ACC112 (cell line): ENCODE measurements at regions not wholly inside any gene's neighbourhood (a gene's known extent, or its start where the extent isn't known, plus 50 kb on each side); places are given as distances from the start of the nearest gene placed in this dataset.

Experiments
- H2AFZ ChIP-seq: fragments of 200-600 bp; sonication (generic); one replicate; pipeline ENCODE4 v1.6.0; 2017; ENCODE audit warnings: antibody characterized with exemption, low read length; ENCODE audit not compliant: unreplicated experiment
- H3K27ac ChIP-seq: fragments of 200-600 bp; sonication (generic); 2 replicates; pipeline ENCODE4 v1.5.1; 2014; ENCODE audit warnings: low read depth, mild to moderate bottlenecking, antibody characterized with exemption, low read length, moderate library complexity
- H3K27me3 ChIP-seq: fragments of 200-600 bp; sonication (generic); 2 replicates; pipeline ENCODE4 v1.6.1; 2014; ENCODE audit warnings: mild to moderate bottlenecking, antibody characterized with exemption, low read length, moderate library complexity, mixed read lengths; ENCODE audit not compliant: insufficient read depth
- H3K36me3 ChIP-seq: fragments of 200-600 bp; sonication (generic); 2 replicates; pipeline ENCODE4 v1.6.1; 2016; ENCODE audit warnings: mild to moderate bottlenecking, antibody characterized with exemption, low read length, moderate library complexity, mixed read lengths; ENCODE audit not compliant: insufficient read depth
- H3K4me1 ChIP-seq: fragments of 200-600 bp; sonication (generic); one replicate; pipeline ENCODE4 v1.6.1; 2016; ENCODE audit warnings: low read length, mixed read lengths; ENCODE audit not compliant: insufficient read depth, unreplicated experiment, control insufficient read depth
- H3K4me3 ChIP-seq: fragments of 200-600 bp; sonication (generic); 2 replicates; pipeline ENCODE4 v1.5.1; 2014; ENCODE audit warnings: mild to moderate bottlenecking, low read depth, low read length
- H3K79me2 ChIP-seq: fragments of 200-600 bp; sonication (generic); one replicate; pipeline ENCODE4 v1.6.0; 2016; ENCODE audit warnings: low read length; ENCODE audit not compliant: control insufficient read depth, unreplicated experiment, insufficient read depth

- Histone ChIP-seq H3K36me3 (no peaks in the 10 kb centered on the region), H3K27me3 (no peaks in the 10 kb centered on the region), H3K27ac (no peak overlapping the region), H2AFZ (no peak overlapping the region), H3K4me1 (no peaks in the 10 kb centered on the region), H3K4me3 (no peak overlapping the region), H3K79me2 (no peaks in the 10 kb centered on the region)
Measured at GRCh38 chr7:115124409-115124939, 202.6 kb downstream of the MDFIC start.

GRCh38 chr7:115123441-115123840, 201.5 kb downstream of the MDFIC start:
- H3K4me1 ChIP-seq, result no peaks in the 10 kb centered on the region
- H3K27ac ChIP-seq, result no peak overlapping the region
- no peak overlapping the region for H3K4me3 ChIP-seq
- H3K79me2 ChIP-seq, result no peaks in the 10 kb centered on the region
- H3K27me3 ChIP-seq, result no peaks in the 10 kb centered on the region
- no peaks in the 10 kb centered on the region for H3K36me3 ChIP-seq
- H2AFZ ChIP-seq, result no peak overlapping the region

GRCh38 chr7:115122388-115122787, 200.5 kb downstream of the MDFIC start:
- no peaks in the 10 kb centered on the region for H3K4me1 ChIP-seq
- H3K27ac ChIP-seq, result no peak overlapping the region
- H3K4me3 ChIP-seq, result no peak overlapping the region
- no peaks in the 10 kb centered on the region for H3K27me3 ChIP-seq
- no peak overlapping the region for H2AFZ ChIP-seq
- H3K79me2 ChIP-seq, result no peaks in the 10 kb centered on the region
- H3K36me3 ChIP-seq, result no peaks in the 10 kb centered on the region

GRCh38 chr7:115117748-115118147, 195.9 kb downstream of the MDFIC start:
- H3K79me2 ChIP-seq, result no peaks in the 10 kb centered on the region
- no peak overlapping the region for H3K4me3 ChIP-seq
- no peaks in the 10 kb centered on the region for H3K36me3 ChIP-seq
- H3K27ac ChIP-seq, result no peak overlapping the region
- no peaks in the 10 kb centered on the region for H3K4me1 ChIP-seq
- H3K27me3 ChIP-seq, result no peaks in the 10 kb centered on the region
- no peak overlapping the region for H2AFZ ChIP-seq

- Histone ChIP-seq H3K27ac (no peak overlapping the region), H2AFZ (no peak overlapping the region), H3K79me2 (no peaks in the 10 kb centered on the region), H3K4me1 (no peaks in the 10 kb centered on the region), H3K36me3 (no peaks in the 10 kb centered on the region), H3K4me3 (no peak overlapping the region), H3K27me3 (no peaks in the 10 kb centered on the region)
Measured at GRCh38 chr7:115116773-115117715, 195.2 kb downstream of the MDFIC start.

- Histone ChIP-seq H3K27me3 (no peaks in the 10 kb centered on the region), H3K27ac (no peak overlapping the region), H3K79me2 (no peaks in the 10 kb centered on the region), H3K36me3 (no peaks in the 10 kb centered on the region), H3K4me1 (no peaks in the 10 kb centered on the region), H3K4me3 (no peak overlapping the region), H2AFZ (no peak overlapping the region)
Measured at GRCh38 chr7:115113776-115114175, 191.9 kb downstream of the MDFIC start.

- no peak overlapping the region for H3K4me3 ChIP-seq
Measured at GRCh38 chr7:115113131-115113530, 191.2 kb downstream of the MDFIC start.

GRCh38 chr7:115110523-115110922, 188.6 kb downstream of the MDFIC start:
- no peak overlapping the region for H3K4me3 ChIP-seq
- no peak overlapping the region for H3K27ac ChIP-seq
- no peaks in the 10 kb centered on the region for H3K36me3 ChIP-seq
- H3K27me3 ChIP-seq, result no peaks in the 10 kb centered on the region
- no peaks in the 10 kb centered on the region for H3K4me1 ChIP-seq
- no peaks in the 10 kb centered on the region for H3K79me2 ChIP-seq
- no peak overlapping the region for H2AFZ ChIP-seq

More at GRCh38 chr7:115113131-115113530, 191.2 kb downstream of the MDFIC start:
- Histone ChIP-seq H3K27me3 (no peaks in the 10 kb centered on the region), H3K27ac (no peak overlapping the region), H3K79me2 (no peaks in the 10 kb centered on the region), H3K4me1 (no peaks in the 10 kb centered on the region), H3K36me3 (no peaks in the 10 kb centered on the region), H2AFZ (no peak overlapping the region)

GRCh38 chr7:115106316-115106715, 184.4 kb downstream of the MDFIC start:
- Histone ChIP-seq H3K4me1 (peaks cover 4% of the 10 kb centered on the region), H3K4me3 (no peak overlapping the region), H3K27ac (no peak overlapping the region), H2AFZ (no peak overlapping the region), H3K27me3 (no peaks in the 10 kb centered on the region), H3K79me2 (no peaks in the 10 kb centered on the region), H3K36me3 (no peaks in the 10 kb centered on the region)

GRCh38 chr7:115102738-115103137, 180.8 kb downstream of the MDFIC start:
- no peaks in the 10 kb centered on the region for H3K36me3 ChIP-seq
- peaks cover 20% of the 10 kb centered on the region for H3K4me1 ChIP-seq
- H3K27ac ChIP-seq, result no peak overlapping the region
- H3K79me2 ChIP-seq, result no peaks in the 10 kb centered on the region
- no peak overlapping the region for H3K4me3 ChIP-seq
- H3K27me3 ChIP-seq, result no peaks in the 10 kb centered on the region
- no peak overlapping the region for H2AFZ ChIP-seq

GRCh38 chr7:115101199-115101598, 179.3 kb downstream of the MDFIC start:
- no peak overlapping the region for H3K4me3 ChIP-seq
- no peaks in the 10 kb centered on the region for H3K36me3 ChIP-seq
- no peak overlapping the region for H3K27ac ChIP-seq
- H3K79me2 ChIP-seq, result no peaks in the 10 kb centered on the region
- H3K4me1 ChIP-seq, result peaks cover 36% of the 10 kb centered on the region
- H2AFZ ChIP-seq, result no peak overlapping the region
- H3K27me3 ChIP-seq, result no peaks in the 10 kb centered on the region
